ENCODE measurements at regions not wholly inside any gene's neighbourhood (a gene's known extent, or its start where the extent isn't known, plus 50 kb on each side); places are given as distances from the start of the nearest gene placed in this dataset.

DNA sequence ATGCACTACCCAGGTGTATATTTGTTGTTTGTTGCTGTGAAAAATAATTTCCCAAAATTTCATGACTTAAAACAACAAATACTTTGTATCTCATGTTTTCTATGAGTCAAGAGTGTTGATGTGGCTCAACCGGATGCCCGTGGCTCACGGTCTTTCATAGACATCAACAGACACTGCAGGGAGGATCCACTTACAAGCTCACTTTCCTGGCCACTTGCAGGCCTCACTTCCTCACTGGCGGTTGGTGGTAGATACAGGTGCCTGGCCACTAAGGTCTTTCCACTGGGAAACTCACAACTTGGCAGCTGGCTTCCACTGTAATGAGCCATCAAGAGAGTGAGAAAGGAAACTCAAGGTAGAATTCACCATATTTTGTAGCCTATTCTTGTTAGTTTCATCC lies 662.9 kb downstream of the IRS1 start:
- no peaks in the 10 kb centered on the region for H3K36me3 Mint-ChIP-seq
- no peak overlapping the region for H3K27ac Mint-ChIP-seq

DNA sequence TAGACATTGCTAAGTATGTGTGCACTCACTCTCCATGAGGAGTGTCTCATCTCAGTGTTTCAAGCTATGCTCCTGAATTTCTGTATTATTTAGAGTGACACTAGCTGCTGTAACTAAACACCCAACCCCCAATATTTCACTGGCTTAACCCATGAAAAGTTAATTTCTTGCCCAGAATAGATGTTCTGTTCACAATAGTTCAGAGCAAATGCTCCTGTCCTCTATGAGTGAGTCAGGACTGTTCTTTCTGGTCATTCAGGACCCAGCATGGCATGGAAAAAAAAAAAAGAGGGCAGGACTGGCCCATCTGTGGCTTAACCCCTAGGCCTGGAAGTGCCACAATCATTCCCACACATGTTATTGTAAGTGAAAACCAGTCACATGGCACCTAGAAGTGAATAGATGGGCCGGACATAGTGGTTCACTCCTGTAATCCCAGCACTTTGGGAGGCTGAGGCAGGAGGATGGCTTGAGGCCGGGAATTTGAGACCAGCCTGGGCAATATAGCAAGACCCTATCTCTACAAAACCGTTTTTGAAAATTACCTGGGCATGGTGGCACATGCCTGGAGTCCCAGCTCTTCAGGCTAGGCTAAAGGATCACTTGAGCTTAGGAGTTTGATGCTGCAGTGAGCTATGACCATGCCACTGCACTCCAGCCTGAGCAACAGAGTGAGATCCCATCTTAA lies 663.6 kb downstream of the IRS1 start:
- Mint-ChIP-seq H3K4me1 (ENCODE audit: low read depth) (no peaks in the 10 kb centered on the region), H3K27me3 (peaks cover 9% of the 10 kb centered on the region), H3K36me3 (no peaks in the 10 kb centered on the region), H3K27ac (no peak overlapping the region), H3K4me3 (no peak overlapping the region), H3K9me3 (ENCODE audit: low read depth) (no peaks in the 10 kb centered on the region)

More for the DNA sequence above, 662.9 kb downstream of the IRS1 start:
- H3K27me3 Mint-ChIP-seq: peaks cover 8% of the 10 kb centered on the region
- no peaks in the 10 kb centered on the region for H3K9me3 Mint-ChIP-seq (ENCODE audit: low read depth)
- H3K4me3 Mint-ChIP-seq: no peak overlapping the region
- H3K4me1 Mint-ChIP-seq (ENCODE audit: low read depth): no peaks in the 10 kb centered on the region

DNA sequence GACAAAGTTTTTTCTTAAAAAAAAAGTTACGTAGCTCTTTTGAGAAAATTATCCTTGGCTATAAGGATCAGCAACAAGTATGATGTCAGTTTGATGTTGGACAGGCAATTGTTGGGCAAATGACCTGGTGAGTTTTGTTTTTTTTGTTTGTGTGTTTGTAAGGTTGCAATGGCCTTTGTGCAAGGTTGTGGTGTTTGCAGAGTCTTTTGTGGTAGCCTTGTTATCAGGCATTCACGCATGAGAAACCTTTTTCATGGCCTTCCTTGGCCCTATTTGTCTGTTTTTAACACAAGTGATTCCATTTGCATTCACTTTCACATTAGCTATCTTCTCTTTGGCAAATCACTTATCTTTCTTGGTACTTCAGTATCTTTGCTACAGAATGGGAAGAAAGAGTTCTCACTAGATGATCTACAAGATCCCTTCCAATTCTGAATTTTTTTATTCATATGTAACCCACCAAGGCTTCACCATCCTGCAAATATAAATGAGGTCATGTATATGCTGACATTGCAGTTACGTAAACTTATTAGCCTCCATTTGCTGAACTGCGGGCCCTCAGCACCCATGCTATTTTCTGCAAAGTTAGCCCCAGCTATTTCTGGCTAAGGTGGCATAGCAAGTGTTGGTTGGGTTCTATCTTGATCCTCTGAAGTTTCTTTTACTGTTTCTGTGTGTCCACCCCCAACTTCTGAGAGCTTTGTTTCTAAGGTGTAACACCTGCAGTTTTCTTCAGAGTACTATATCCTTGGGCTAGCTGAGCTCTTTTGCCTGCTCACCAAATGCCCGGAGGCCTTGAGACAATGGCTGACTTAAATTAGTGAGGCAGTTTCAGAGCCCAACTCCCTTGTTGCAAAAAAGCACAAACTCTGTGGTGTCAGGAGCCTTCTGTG lies 667.1 kb downstream of the IRS1 start:
- Mint-ChIP-seq H3K36me3 (no peaks in the 10 kb centered on the region), H3K27ac (no peak overlapping the region), H3K4me3 (no peak overlapping the region), H3K9me3 (ENCODE audit: low read depth) (no peaks in the 10 kb centered on the region), H3K27me3 (peaks cover 8% of the 10 kb centered on the region), H3K4me1 (ENCODE audit: low read depth) (no peaks in the 10 kb centered on the region)

DNA sequence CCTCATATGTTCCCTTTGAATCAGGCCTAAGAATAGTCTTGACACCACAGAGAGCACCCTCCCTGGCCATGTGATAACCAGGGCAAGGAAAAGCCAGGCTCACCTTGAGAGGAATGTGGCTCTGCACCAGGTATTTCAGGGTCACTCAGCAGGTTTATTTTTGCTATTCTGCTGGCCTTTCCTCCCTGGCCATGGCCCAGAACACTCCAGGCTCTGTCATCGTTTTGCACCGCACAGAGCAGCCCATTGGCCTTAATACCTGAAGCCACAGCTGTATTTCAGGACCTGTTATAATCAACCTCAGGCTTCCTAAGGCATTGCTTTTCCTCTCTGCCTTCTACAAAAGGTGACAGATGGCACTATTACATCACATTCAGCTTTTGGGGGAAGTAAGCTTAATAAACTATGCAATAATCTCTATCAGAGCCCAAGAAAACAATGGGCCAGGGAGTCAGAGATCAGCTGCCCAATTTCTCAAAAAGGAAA lies 668.3 kb downstream of the IRS1 start:
- H3K4me1 Mint-ChIP-seq (ENCODE audit: low read depth): no peaks in the 10 kb centered on the region
- no peak overlapping the region for H3K27ac Mint-ChIP-seq
- no peaks in the 10 kb centered on the region for H3K36me3 Mint-ChIP-seq
- no peaks in the 10 kb centered on the region for H3K9me3 Mint-ChIP-seq (ENCODE audit: low read depth)
- no peak overlapping the region for H3K4me3 Mint-ChIP-seq
- H3K27me3 Mint-ChIP-seq: peaks cover 10% of the 10 kb centered on the region

DNA sequence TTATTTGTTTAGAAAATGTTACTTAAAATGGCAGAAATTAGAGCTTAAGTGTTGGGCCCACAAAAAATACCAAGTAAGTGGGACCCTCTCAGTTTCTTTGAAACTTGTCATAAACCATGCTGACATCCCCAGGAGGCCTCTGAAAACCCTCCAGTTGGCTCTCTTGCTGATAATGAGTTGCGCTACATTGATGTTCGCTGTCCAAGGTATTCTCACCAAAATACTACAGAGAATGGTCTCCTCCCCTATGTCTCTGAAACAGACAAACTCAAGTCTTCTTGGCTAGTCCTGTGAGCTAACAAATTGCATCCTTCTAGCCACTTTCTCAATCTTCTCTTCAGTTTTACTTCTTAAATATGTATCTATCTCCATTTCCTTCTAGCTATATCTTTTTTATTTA lies 669.4 kb downstream of the IRS1 start:
- no peaks in the 10 kb centered on the region for H3K9me3 Mint-ChIP-seq (ENCODE audit: low read depth)
- H3K27me3 Mint-ChIP-seq: peaks cover 10% of the 10 kb centered on the region
- H3K4me1 Mint-ChIP-seq (ENCODE audit: low read depth): no peaks in the 10 kb centered on the region
- no peak overlapping the region for H3K4me3 Mint-ChIP-seq
- H3K36me3 Mint-ChIP-seq: no peaks in the 10 kb centered on the region
- H3K27ac Mint-ChIP-seq: no peak overlapping the region

DNA sequence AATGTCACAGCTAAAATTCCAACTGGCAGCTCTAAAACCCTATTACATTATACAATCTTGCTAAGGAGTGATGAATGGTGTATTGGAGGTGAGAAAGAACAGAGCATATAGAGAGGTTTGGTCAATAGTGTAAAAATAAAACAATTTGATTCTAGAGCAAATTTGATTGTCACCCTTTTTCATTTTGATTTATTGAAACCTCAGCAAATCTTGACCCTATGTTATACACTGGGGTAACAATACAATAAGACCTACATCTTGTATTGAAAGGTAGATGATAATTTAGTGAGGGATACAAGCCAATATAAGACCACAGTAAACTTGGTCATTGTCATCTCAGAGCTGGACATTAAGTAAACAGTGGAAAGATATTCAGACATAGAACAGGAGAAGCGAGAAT lies 671.9 kb downstream of the IRS1 start:
- H3K4me3 Mint-ChIP-seq: no peak overlapping the region
- H3K36me3 Mint-ChIP-seq: no peaks in the 10 kb centered on the region
- H3K4me1 Mint-ChIP-seq (ENCODE audit: low read depth): no peaks in the 10 kb centered on the region
- peaks cover 10% of the 10 kb centered on the region for H3K27me3 Mint-ChIP-seq
- H3K9me3 Mint-ChIP-seq (ENCODE audit: low read depth): no peaks in the 10 kb centered on the region
- no peak overlapping the region for H3K27ac Mint-ChIP-seq

DNA sequence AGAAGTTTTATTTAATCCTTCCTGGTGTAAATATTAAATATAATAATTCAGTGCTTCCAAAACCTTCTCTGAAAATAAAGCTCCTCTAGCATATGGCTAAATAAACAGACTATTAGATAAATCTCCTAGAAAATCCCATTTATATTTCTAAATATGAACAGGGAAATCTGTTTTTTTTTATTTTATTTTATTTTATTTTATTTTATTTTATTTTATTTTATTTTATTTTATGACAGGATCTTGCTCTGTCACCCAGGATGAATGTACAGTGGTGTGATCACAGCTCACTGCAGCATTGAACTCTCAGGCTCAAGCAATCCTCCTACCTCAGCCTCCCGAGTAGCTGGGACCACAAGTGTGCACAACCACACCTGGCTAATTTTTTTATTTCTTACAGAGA lies 673.5 kb downstream of the IRS1 start:
- Mint-ChIP-seq H3K27me3 (peaks cover 6% of the 10 kb centered on the region), H3K27ac (no peak overlapping the region), H3K36me3 (no peaks in the 10 kb centered on the region), H3K9me3 (ENCODE audit: low read depth) (no peaks in the 10 kb centered on the region), H3K4me3 (no peak overlapping the region), H3K4me1 (ENCODE audit: low read depth) (no peaks in the 10 kb centered on the region)

DNA sequence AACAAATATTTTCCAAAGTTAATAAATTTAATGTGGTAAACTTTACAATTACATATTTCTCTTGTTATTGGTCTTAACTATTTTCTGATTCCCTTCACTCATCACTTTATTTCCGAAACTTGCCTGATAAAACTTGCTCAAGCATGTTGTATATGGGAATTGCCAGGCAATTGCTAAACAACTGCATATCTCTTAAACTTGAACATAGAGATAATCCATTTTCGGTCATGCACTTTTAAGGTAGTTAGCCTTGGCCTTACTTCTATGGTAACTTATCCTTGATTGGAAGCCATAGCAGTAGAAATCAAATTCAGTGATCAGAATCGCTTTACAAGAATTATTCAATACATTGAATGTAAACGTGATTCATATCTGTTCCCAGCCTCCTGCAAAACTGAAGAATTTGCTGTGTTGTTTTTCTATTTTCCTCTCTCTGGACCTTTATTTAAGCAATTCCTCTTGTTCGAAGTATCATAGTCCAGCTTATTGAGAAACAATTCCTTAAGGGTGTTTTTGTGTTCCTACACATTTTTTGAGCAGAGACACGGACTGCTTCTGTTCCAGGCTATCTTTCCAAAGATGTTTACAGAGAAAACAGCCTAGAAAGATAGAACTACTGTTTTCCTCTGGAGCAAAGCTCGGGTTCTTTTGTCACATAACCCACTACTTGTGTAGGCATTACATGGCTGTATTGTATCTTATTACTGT lies 674.3 kb downstream of the IRS1 start:
- no peaks in the 10 kb centered on the region for H3K9me3 Mint-ChIP-seq (ENCODE audit: low read depth)
- H3K4me1 Mint-ChIP-seq (ENCODE audit: low read depth): no peaks in the 10 kb centered on the region
- H3K27me3 Mint-ChIP-seq: peaks cover 6% of the 10 kb centered on the region
- H3K27ac Mint-ChIP-seq: no peak overlapping the region
- H3K4me3 Mint-ChIP-seq: no peak overlapping the region
- no peaks in the 10 kb centered on the region for H3K36me3 Mint-ChIP-seq

DNA sequence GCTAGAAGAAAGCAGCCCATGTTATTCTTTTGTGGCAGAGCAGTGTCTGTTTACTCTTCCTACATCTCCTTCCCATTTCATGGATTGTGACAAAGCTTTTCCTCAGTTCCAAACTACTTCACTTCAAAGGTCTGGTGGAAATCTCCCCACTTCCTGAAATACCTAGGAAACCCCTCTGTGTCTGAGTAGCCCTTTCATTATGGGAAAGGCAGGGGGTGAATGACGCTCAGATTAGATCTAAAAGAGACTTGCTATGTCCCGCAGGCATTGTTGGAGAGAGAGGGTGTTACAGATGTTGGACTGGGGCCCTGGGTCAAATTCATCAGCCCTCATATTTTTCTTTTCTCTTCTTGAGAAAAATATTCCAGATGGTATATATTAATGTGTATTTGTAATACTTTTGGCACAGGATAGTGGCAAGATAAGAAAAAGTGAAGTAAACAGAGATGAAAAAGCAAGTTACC lies 675.0 kb downstream of the IRS1 start:
- peaks cover 6% of the 10 kb centered on the region for H3K27me3 Mint-ChIP-seq
- no peak overlapping the region for H3K27ac Mint-ChIP-seq
- no peaks in the 10 kb centered on the region for H3K36me3 Mint-ChIP-seq
- no peak overlapping the region for H3K4me3 Mint-ChIP-seq
- H3K4me1 Mint-ChIP-seq (ENCODE audit: low read depth): no peaks in the 10 kb centered on the region
- no peaks in the 10 kb centered on the region for H3K9me3 Mint-ChIP-seq (ENCODE audit: low read depth)

DNA sequence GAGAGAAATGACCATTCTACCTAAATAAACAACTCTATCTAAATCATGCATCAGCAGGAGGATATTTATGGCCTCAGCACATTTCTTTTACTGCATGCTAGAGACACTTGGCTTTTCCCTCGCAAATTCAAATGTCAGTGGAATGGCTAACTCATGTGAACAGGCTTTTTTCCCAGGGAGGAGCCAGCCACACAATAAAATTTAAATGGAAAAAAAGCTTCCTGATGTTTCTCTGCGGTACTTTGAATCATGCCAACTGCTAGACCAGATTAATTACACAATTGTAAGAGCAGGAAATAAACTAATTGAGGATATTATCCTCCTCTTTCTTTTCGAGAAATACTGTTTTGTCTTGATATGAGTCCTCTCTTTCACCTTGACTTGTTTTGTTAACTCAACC lies 676.3 kb downstream of the IRS1 start:
- Mint-ChIP-seq H3K4me1 (ENCODE audit: low read depth) (no peaks in the 10 kb centered on the region), H3K4me3 (no peak overlapping the region), H3K27ac (no peak overlapping the region), H3K9me3 (ENCODE audit: low read depth) (no peaks in the 10 kb centered on the region), H3K27me3 (peaks cover 7% of the 10 kb centered on the region), H3K36me3 (no peaks in the 10 kb centered on the region)

DNA sequence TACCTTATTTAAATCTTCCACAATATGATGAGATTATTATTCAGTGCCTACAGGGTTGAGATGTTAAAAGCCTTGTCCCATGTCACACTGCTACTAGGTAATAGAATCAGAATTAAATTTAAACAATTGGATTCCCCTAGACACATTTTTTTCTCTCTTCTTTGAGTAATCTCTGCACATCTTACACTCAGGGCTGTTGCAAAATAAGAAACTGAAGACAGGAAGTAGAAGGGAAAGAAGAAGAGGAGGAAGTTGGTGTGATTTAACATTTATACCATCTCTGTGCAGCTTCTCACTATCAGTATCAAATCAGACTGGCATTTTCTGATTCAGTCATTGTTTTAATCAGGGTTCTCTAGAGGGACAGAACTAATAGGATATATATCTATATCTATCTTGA lies 677.6 kb downstream of the IRS1 start:
- Mint-ChIP-seq H3K4me1 (ENCODE audit: low read depth) (no peaks in the 10 kb centered on the region), H3K27ac (no peak overlapping the region), H3K36me3 (no peaks in the 10 kb centered on the region), H3K9me3 (ENCODE audit: low read depth) (no peaks in the 10 kb centered on the region), H3K4me3 (no peak overlapping the region), H3K27me3 (peaks cover 4% of the 10 kb centered on the region)

DNA sequence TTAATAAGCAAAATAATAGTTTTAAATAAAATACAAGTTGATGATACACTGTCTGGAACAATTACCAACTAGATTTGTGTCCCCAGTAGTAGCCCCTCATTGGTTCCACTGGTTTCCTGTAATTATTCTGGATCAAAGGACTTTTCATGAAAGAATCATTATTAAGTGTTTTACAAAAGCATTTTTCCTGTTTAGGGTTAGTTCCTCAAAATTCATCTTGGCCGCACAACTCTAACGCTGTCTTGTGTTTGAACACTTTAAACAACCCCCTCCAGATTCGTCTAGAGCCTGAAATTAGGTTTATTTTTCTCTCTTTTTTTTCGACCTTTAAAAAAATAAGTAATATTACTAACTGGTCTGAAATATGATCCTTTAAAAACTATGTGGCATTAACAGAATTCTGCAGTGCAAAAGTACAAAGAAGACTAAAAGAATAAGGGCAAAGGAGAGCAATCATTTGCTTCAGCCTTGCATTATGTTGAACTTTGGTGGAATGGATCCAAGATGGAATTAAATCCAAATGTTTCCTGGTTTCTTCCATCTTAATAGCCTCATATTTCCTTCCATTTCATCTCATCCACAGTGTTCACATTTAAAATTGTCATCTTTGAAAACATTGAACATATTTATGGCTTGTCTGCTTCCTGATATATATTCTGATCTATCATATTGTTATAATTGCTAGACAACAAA lies 678.4 kb downstream of the IRS1 start:
- Mint-ChIP-seq H3K4me3 (no peak overlapping the region), H3K36me3 (no peaks in the 10 kb centered on the region), H3K9me3 (ENCODE audit: low read depth) (no peaks in the 10 kb centered on the region), H3K27me3 (peaks cover 4% of the 10 kb centered on the region), H3K4me1 (ENCODE audit: low read depth) (no peaks in the 10 kb centered on the region), H3K27ac (no peak overlapping the region)

DNA sequence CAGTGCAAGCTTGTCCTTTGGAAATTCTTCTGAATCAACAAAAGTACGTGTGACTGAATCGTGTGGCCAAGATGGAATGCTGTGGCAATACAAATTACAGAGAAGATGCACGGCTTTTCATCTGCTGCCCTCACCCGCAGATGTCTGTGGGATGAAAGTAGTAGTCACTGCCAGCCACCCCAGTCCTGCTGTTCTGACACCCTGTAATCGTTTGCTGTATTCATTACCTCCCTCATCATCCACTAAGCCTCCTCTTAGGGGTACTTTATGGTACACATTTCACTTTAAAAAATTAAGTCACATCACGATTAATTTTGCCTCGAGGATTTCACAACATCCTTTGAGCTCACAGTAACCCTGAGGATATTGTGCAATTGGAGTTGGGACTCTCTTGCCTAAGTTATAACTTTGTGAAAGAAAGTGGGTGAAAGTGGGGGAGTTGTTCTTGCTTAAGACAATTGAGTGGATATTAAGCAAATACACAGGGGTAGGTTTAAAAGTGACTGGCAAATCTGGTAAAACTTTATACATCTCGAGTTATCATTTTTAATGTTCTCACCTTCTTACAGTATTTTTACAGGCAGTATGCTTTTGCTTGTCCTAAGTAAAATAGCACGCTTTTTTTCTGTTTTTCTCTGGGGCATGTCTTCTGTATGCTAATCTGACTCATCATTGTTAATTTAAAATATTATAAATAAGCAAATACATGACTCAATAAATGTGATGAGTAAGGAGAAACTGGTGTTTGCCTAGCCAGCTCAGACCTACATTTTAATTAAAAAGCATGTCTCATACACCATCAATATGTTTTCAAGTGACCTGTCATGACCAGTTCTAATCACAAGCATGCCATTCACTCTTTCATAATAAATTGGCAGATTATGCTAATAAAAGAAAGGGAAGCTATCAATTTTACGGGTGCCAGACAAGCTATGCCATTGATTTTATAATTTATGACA lies 680.9 kb downstream of the IRS1 start:
- H3K4me1 Mint-ChIP-seq (ENCODE audit: low read depth): peaks cover 11% of the 10 kb centered on the region
- H3K9me3 Mint-ChIP-seq (ENCODE audit: low read depth): no peaks in the 10 kb centered on the region
- H3K36me3 Mint-ChIP-seq: no peaks in the 10 kb centered on the region
- no peak overlapping the region for H3K4me3 Mint-ChIP-seq
- no peak overlapping the region for H3K27ac Mint-ChIP-seq
- H3K27me3 Mint-ChIP-seq: peaks cover 2% of the 10 kb centered on the region

Data from activated naive CD8-positive, alpha-beta T cell (primary cell).